Neuron (in vitro differentiated cells): ENCODE measurements at regions not wholly inside any gene's neighbourhood (a gene's known extent, or its start where the extent isn't known, plus 50 kb on each side); places are given as distances from the start of the nearest gene placed in this dataset.

Experiments used
- H2AFZ ChIP-seq: one replicate; pipeline ENCODE4 v1.6.1; 2013; ENCODE audit warnings: low read depth, mild to moderate bottlenecking, inconsistent platforms, low read length, moderate library complexity
- H3K27me3 ChIP-seq: one replicate; pipeline ENCODE4 v1.6.1; 2013; ENCODE audit warnings: low read length; ENCODE audit not compliant: insufficient read depth
- H3K36me3 ChIP-seq: one replicate; pipeline ENCODE4 v1.6.1; 2013; ENCODE audit warnings: low read length; ENCODE audit not compliant: insufficient read depth
- H3K4me1 ChIP-seq: one replicate; pipeline ENCODE4 v1.6.1; 2013; ENCODE audit warnings: low read length; ENCODE audit not compliant: insufficient read depth
- H3K4me3 ChIP-seq: 2 replicates; pipeline ENCODE4 v1.5.1; 2013; ENCODE audit warnings: mild to moderate bottlenecking, low read length, moderate library complexity
- H3K9me3 ChIP-seq: one replicate; pipeline ENCODE4 v1.6.1; 2013; ENCODE audit warnings: low read length

GRCh38 chr3:167886690-167887089 is 151.2 kb downstream of the SERPINI1 start:
- Histone ChIP-seq H3K4me3 (no peak overlapping the region), H3K36me3 (no peaks in the 10 kb centered on the region), H2AFZ (no peak overlapping the region), H3K27me3 (no peaks in the 10 kb centered on the region), H3K4me1 (no peaks in the 10 kb centered on the region), H3K9me3 (no peaks in the 10 kb centered on the region)

GRCh38 chr3:167885277-167885676 is 149.8 kb downstream of the SERPINI1 start:
- Histone ChIP-seq H3K4me1 (no peaks in the 10 kb centered on the region), H3K4me3 (no peak overlapping the region), H3K27me3 (no peaks in the 10 kb centered on the region), H2AFZ (no peak overlapping the region), H3K36me3 (no peaks in the 10 kb centered on the region), H3K9me3 (no peaks in the 10 kb centered on the region)

- Histone ChIP-seq H2AFZ (peak overlapping the region; percentile 16), H3K4me3 (no peak overlapping the region), H3K27me3 (no peaks in the 10 kb centered on the region), H3K9me3 (no peaks in the 10 kb centered on the region), H3K36me3 (no peaks in the 10 kb centered on the region), H3K4me1 (no peaks in the 10 kb centered on the region)
Observed at GRCh38 chr3:167884481-167884880, 149.0 kb downstream of the SERPINI1 start.

GRCh38 chr3:167883452-167883851 is 147.9 kb downstream of the SERPINI1 start:
- H2AFZ ChIP-seq = no peak overlapping the region
- no peak overlapping the region for H3K4me3 ChIP-seq
- no peaks in the 10 kb centered on the region for H3K9me3 ChIP-seq
- no peaks in the 10 kb centered on the region for H3K27me3 ChIP-seq
- no peaks in the 10 kb centered on the region for H3K4me1 ChIP-seq
- H3K36me3 ChIP-seq = no peaks in the 10 kb centered on the region

- Histone ChIP-seq H2AFZ (peak overlapping the region; percentile 21), H3K4me1 (no peaks in the 10 kb centered on the region), H3K36me3 (no peaks in the 10 kb centered on the region), H3K27me3 (no peaks in the 10 kb centered on the region), H3K4me3 (no peak overlapping the region), H3K9me3 (no peaks in the 10 kb centered on the region)
Observed at GRCh38 chr3:167882057-167882667, 146.6 kb downstream of the SERPINI1 start.

GRCh38 chr3:167880183-167880582 is 144.7 kb downstream of the SERPINI1 start:
- Histone ChIP-seq H3K27me3 (no peaks in the 10 kb centered on the region), H3K9me3 (no peaks in the 10 kb centered on the region), H2AFZ (no peak overlapping the region), H3K36me3 (no peaks in the 10 kb centered on the region), H3K4me1 (no peaks in the 10 kb centered on the region), H3K4me3 (no peak overlapping the region)

- no peaks in the 10 kb centered on the region for H3K9me3 ChIP-seq
Observed at GRCh38 chr3:167876620-167877281, 141.2 kb downstream of the SERPINI1 start.

More at GRCh38 chr3:167876620-167877281, 141.2 kb downstream of the SERPINI1 start:
- no peaks in the 10 kb centered on the region for H3K27me3 ChIP-seq
- peaks cover 3% of the 10 kb centered on the region for H3K4me1 ChIP-seq
- H3K4me3 ChIP-seq = no peak overlapping the region
- H3K36me3 ChIP-seq = no peaks in the 10 kb centered on the region
- no peak overlapping the region for H2AFZ ChIP-seq
